ENCODE measurements at regions not wholly inside any gene's neighbourhood (a gene's known extent, or its start where the extent isn't known, plus 50 kb on each side); places are given as distances from the start of the nearest gene placed in this dataset.

GRCh38 chr9:108579757-108580439 is 275.9 kb downstream of the ACTL7B start (continued):
- TF ChIP-seq, protein P1, sequence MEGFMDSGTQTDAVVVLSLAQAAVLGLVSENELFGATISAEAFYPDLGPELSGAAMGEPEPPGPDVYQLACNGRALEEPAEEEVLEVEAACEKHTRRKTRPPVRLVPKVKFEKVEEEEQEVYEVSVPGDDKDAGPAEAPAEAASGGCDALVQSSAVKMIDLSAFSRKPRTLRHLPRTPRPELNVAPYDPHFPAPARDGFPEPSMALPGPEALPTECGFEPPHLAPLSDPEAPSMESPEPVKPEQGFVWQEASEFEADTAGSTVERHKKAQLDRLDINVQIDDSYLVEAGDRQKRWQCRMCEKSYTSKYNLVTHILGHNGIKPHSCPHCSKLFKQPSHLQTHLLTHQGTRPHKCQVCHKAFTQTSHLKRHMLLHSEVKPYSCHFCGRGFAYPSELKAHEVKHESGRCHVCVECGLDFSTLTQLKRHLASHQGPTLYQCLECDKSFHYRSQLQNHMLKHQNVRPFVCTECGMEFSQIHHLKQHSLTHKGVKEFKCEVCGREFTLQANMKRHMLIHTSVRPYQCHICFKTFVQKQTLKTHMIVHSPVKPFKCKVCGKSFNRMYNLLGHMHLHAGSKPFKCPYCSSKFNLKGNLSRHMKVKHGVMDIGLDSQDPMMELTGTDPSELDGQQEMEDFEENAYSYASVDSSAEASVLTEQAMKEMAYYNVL (CRISPR knock-in tag; IDR thresholded peaks at IDR 0.05; ENCODE audit: borderline replicate concordance) = no peak
- TF ChIP-seq TCF7 (IDR thresholded peaks at IDR 0.05; ENCODE audit: low read depth) (peak; percentile 77; the same call in 1 of the 2 replicates), ZNF552 (CRISPR knock-in tag; IDR thresholded peaks at IDR 0.05; ENCODE audit: borderline replicate concordance) (no peak), ATF7 (IDR thresholded peaks at IDR 0.05) (no peak), ATF7 (CRISPR knock-in tag; IDR thresholded peaks at IDR 0.05) (no peak), ZNF235 (CRISPR knock-in tag; IDR thresholded peaks at IDR 0.05; ENCODE audit: borderline replicate concordance) (no peak), SRSF9 (IDR thresholded peaks at IDR 0.05; ENCODE audit: borderline replicate concordance, insufficient read depth, low read depth, low read length, poor library complexity, severe bottlenecking) (no peak), NR2F6 (IDR thresholded peaks at IDR 0.05) (0 out of 2 replicates have a peak, but pooled peaks have one; percentile 10), NR2F6 (CRISPR knock-in tag; IDR thresholded peaks at IDR 0.05) (no peak), ZNF468 (CRISPR knock-in tag; IDR thresholded peaks at IDR 0.05) (no peak), ZNF891 (CRISPR knock-in tag; IDR thresholded peaks at IDR 0.05) (no peak), ISX (CRISPR knock-in tag; conservative IDR thresholded peaks at IDR 0.05) (no peak), ZNF205 (CRISPR knock-in tag; IDR thresholded peaks at IDR 0.05) (no peak), STAT6 (CRISPR knock-in tag; IDR thresholded peaks at IDR 0.05; ENCODE audit: borderline replicate concordance) (no peak), HMG20A (CRISPR knock-in tag; IDR thresholded peaks at IDR 0.05; ENCODE audit: borderline replicate concordance) (0 out of 2 replicates have a peak, but pooled peaks have one; percentile 60), HMG20B (CRISPR knock-in tag; conservative IDR thresholded peaks at IDR 0.05) (no peak), CBX1 (IDR thresholded peaks at IDR 0.05; ENCODE audit: low read depth) (no peak), GLI4 (CRISPR knock-in tag; IDR thresholded peaks at IDR 0.05; ENCODE audit: borderline replicate concordance) (no peak), CEBPB (IDR thresholded peaks at IDR 0.05; ENCODE audit: borderline replicate concordance, low read depth, low read length) (peak; percentile 80), ZNF350 (CRISPR knock-in tag; IDR thresholded peaks at IDR 0.05; ENCODE audit: borderline replicate concordance, low read depth) (no peak), ETV5 (CRISPR knock-in tag; IDR thresholded peaks at IDR 0.05; ENCODE audit: borderline replicate concordance) (0 out of 2 replicates have a peak, but pooled peaks have one; percentile 9), NR2F1 (CRISPR knock-in tag; IDR thresholded peaks at IDR 0.05) (peak in 1 of 2 experiments; percentile 27; a peak in 1 of 4 replicates), KDM1A (CRISPR knock-in tag; IDR thresholded peaks at IDR 0.05) (peak; percentile 35; the same call in 1 of the 2 replicates)
- TF ChIP-seq, protein P2, sequence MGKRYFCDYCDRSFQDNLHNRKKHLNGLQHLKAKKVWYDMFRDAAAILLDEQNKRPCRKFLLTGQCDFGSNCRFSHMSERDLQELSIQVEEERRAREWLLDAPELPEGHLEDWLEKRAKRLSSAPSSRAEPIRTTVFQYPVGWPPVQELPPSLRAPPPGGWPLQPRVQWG (CRISPR knock-in tag; IDR thresholded peaks at IDR 0.05; ENCODE audit: borderline replicate concordance, low read depth) = no peak

Data from HepG2 (cell line).